ENCODE measurements at regions not wholly inside any gene's neighbourhood (a gene's known extent, or its start where the extent isn't known, plus 50 kb on each side); places are given as distances from the start of the nearest gene placed in this dataset.
A peak's percentile ranks its signal among the peaks of the same experiment; 100 is the strongest.
"Not testable (repeated sequence)": the region's sequence is repeated elsewhere in the genome, so short reads cannot be mapped to it uniquely, and the experiment has no call there.

- WGBS, 2 donors = 85 to 90% methylated on average over 35 to 37 of the region's 42 CpGs
- intact Hi-C loops (cut with DNase I; ENCODE audit: low total_unique reads) = no loop called here
- no peak overlapping the region for H3K4me3 ChIP-seq (ENCODE audit: low read depth, poor library complexity, severe bottlenecking)
- TF ChIP-seq POLR2A (IDR thresholded peaks at IDR 0.05) (no peak), CTCF (IDR thresholded peaks at IDR 0.05) (no peak)
- peak; percentile 12 to 81 for DNase-seq (ENCODE audit: low spot score in 2 of 2)
These were observed 163.5 kb downstream of the GOLGA6L4 start for GRCh38 chr15:84398763-84399701.

DNA sequence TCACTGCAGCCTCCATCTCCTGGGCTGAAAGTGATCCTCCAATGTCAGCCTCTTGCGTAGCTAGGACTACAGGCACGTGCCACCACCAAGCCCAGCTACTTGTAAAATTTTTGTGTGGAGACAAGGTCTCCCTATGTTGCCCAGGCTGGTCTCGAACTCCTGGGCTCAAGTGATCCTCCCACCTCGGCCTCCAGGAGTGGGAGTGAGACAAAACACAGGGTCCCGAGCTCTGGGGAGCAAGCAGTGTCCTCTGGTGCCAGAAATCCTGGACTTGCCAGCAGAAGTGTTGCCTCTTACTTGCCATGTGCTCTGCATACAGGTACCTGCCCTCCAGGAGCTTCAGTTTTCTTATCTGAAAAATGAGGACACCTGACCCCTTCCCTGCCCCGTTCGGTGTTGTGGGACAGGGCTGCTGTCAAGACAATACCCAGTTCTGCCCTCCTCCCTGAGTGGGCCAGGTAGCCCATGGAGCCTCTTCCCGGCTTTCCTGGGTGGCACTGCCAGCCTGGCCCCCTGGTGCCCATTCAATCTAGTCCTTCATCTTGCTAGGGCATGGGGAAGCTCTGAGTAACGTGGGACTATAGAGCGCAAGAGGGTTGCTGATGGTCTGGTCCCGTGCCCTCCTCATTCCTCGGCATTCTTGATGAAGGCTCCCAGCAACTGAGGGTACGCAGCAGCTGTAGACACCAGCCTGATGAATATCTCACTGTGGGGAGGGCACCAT, 164.6 kb downstream of the GOLGA6L4 start:
- 68 to 87% methylated on average over 11 to 13 of the region's 13 CpGs for WGBS, 2 donors
- intact Hi-C loops (cut with DNase I; ENCODE audit: low total_unique reads) = no loop called here
- H3K4me3 ChIP-seq (ENCODE audit: low read depth, poor library complexity, severe bottlenecking) = no peak overlapping the region
- peak in 1 of 2 donors; percentile 76 for DNase-seq (ENCODE audit: low spot score in 2 of 2)
- TF ChIP-seq CTCF (IDR thresholded peaks at IDR 0.05) = no peak
- TF ChIP-seq POLR2A (IDR thresholded peaks at IDR 0.05) = no peak

DNA sequence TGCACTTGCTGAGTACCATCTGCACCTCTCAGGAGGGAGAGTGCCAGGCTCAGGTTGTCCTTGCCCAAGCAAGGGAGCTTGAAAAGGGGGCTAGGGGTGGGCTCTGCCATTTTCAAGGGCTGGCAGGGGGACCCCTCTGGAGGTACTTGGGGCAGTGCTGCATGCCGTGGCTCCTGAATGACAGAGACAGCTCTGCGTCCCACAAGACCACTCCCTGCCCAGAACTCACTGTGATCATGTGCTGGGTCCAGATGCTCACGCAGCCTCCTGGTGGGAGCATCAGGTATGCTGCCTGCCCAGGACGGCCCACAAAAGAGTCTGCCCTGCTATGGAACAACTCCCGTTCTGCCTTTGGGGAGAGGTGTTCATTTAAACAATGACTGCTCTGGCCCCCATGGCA, 165.2 kb downstream of the GOLGA6L4 start:
- no peak overlapping the region for H3K4me3 ChIP-seq (ENCODE audit: low read depth, poor library complexity, severe bottlenecking)
- intact Hi-C loops (cut with DNase I; ENCODE audit: low total_unique reads) = no loop called here
- DNase-seq (ENCODE audit: low spot score in 2 of 2) = peak in 1 of 2 donors; percentile 70
- no peak for TF ChIP-seq POLR2A (IDR thresholded peaks at IDR 0.05)
- 70 to 91% methylated on average over 4 to 5 of the region's 5 CpGs for WGBS, 2 donors

DNA sequence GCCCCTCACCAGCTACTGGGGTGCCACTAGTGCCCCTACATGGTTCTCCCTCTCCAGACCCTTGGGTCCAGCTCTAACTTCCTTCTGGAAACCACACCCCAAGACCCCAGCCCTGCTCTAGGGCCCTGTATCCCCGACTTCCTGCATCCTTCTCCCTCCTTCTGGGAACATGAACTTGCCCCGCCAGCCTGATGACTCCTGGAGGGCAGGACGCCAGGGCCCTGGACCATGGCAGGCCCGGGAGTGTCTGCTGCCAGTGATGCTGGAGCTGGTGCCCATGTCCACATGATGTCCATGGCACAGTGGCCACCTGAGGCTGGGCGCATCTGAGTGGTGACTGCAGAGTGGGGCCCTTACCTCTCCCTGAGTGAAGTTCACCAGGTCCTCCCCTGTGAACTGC, 165.9 kb downstream of the GOLGA6L4 start:
- peak in 1 of 2 donors; percentile 78 for DNase-seq (ENCODE audit: low spot score in 2 of 2)
- intact Hi-C loops (cut with DNase I; ENCODE audit: low total_unique reads); H3K4me3 ChIP-seq (ENCODE audit: low read depth, poor library complexity, severe bottlenecking): not testable (repeated sequence)
- 84 to 87% methylated on average over 4 to 5 of the region's 5 CpGs for WGBS, 2 donors

DNA sequence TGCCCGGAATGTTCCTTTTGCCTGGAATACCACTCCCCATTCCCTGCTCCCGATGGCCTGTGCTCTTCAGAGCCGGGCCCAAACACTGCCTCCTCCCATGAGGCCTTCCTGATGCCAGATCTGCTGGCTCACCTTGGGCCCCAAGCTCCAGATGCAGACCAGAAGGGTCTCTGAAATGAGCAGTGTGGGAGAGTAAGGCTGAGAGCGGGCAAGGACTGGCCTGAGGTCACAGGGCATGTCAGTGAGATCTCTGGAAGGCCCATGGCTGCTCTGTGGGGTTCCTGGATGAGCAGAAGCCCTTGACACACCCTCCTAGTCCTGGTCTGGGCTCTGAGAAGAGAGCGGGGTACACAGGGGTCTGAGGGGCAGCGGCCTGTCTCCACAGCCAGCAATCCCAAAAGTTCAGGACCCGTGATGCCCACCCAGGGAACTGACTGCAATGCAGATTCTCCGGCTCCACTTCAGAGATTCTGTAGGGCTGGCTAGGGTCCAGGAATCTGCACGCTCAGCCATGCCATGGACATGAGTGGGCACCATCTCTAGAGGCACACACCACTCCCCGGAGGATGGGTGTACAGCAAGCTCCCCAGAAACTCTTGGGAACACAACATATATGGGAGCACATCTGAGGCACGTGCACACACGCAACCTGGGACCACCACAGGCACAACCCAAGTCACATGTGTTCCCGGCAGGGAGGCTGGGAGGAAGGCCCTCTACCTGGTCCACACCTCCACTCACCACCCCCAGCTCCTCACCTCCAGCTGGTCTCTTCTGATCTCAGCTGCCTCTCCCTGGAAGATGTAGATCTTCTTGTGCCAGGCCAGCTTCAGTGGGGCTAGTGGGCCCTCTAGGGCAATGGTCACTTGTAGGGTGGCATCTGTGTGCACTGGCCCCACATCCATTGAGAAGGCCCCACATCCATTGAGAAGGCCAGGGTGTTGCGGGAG, 166.6 kb downstream of the GOLGA6L4 start:
- intact Hi-C loops (cut with DNase I; ENCODE audit: low total_unique reads); H3K4me3 ChIP-seq (ENCODE audit: low read depth, poor library complexity, severe bottlenecking): not testable (repeated sequence)
- WGBS, 2 donors = 87 to 88% methylated on average over 14 of the region's 14 CpGs
- DNase-seq (ENCODE audit: low spot score in 2 of 2) = peak in 1 of 2 donors; percentile 54

DNA sequence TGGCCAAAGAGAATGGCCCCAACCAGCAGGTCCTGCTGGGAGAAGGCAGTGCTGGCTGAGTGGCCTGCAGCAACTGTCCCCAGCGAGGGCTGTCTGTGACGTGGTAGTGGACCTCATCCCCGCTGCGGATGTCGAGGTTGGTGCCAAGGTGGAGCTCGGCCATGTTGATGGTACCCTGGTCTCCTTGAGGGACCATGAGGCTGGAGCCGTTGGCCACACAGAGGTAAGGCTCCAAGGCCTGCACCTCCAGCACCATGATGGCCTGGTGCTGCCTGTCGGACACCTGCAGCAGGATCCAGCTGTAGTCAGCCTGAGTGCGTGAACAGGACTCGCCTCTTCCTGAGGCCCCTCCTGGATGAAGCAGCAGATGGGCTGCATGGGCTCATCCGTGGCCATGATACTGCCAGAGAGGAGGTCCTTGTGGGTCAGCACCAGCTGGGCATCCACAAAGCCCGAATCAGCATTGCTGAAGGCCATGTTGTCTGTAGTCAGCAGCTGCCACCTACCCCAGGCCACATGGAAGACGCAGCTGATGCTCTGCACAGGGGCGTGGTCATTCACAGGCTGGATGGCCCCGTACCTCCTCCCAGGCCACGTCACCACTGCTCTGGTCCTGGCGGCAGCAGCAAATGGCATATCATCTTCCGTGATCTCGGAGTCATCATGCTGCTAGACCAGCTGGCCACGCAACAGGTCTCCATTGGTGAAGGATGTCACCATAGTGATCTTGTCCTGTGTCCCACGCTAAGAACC, 167.5 kb downstream of the GOLGA6L4 start:
- TF ChIP-seq CTCF (IDR thresholded peaks at IDR 0.05) (no peak), POLR2A (IDR thresholded peaks at IDR 0.05) (no peak)
- 93 to 95% methylated on average over 10 to 18 of the region's 21 CpGs for WGBS, 2 donors
- peak in 1 of 2 donors; percentile 81 for DNase-seq (ENCODE audit: low spot score in 2 of 2)
- intact Hi-C loops (cut with DNase I; ENCODE audit: low total_unique reads) = no loop called here
- H3K4me3 ChIP-seq (ENCODE audit: low read depth, poor library complexity, severe bottlenecking) = no peak overlapping the region

DNA sequence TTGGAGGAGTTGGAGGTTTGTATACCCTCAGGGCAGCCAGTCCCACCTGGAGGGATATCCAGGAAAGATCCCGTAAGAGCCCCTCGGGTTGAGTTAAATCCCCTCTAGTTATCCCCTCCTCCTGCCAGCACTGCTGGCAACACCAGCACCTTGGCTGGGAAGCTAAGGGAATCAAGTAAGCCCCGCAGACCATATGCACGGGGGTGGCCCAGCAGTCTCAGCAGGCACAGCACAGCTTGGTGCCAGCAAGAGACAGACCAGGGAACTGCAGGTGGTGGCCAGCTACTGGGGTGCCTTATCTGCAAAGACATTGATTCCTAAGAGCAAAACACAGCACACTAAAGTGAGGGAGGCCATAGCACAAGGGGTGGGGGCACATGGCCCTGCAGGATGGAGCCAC, 173.8 kb downstream of the GOLGA6L4 start:
- DNase-seq (ENCODE audit: low spot score in 2 of 2); intact Hi-C loops (cut with DNase I; ENCODE audit: low total_unique reads); H3K4me3 ChIP-seq (ENCODE audit: low read depth, poor library complexity, severe bottlenecking): not testable (repeated sequence)
- no CpG with 5 or more reads among the region's 4 CpGs for WGBS, 2 donors

GRCh38 chr15:84421513-84422181, 179.2 kb upstream of the ZSCAN2 start:
- H3K4me3 ChIP-seq (ENCODE audit: low read depth, poor library complexity, severe bottlenecking); intact Hi-C loops (cut with DNase I; ENCODE audit: low total_unique reads): not testable (repeated sequence)
- WGBS, 2 donors = no CpG with 5 or more reads among the region's 55 CpGs
- peak in 1 of 2 donors; percentile 61 for DNase-seq (ENCODE audit: low spot score in 2 of 2)

DNA sequence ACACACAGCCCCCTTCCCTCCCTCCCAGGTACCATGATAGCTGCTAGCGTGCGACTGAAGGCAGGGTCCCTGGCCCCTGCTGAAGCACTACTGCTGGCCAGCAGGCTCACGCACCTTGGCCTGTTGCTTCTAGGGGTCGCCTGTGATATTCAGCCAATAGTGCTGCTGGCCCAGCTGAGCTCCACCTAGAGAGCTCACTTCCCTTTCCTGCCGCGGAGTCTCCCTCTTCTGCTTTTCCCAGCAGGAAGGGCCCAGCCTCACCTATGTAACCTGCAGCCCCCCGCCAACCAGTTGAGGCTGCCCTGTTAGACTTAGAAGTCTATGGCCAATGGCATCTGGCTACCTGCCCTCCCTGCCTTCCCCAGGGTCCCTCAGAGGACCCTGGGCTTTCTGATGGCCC, 175.5 kb upstream of the ZSCAN2 start:
- DNase-seq (ENCODE audit: low spot score in 2 of 2) = peak; percentile 15 to 60
- intact Hi-C loops (cut with DNase I; ENCODE audit: low total_unique reads); H3K4me3 ChIP-seq (ENCODE audit: low read depth, poor library complexity, severe bottlenecking): not testable (repeated sequence)
- WGBS, 2 donors = 90% methylated on average over 4 of the region's 7 CpGs; no CpG with 5 or more reads in 1 of the 2 donors
